Duodenal mucosa (tissue), 2 donors: ENCODE measurements at regions not wholly inside any gene's neighbourhood (a gene's known extent, or its start where the extent isn't known, plus 50 kb on each side); places are given as distances from the start of the nearest gene placed in this dataset.

Experiments used
- H3K27ac ChIP-seq: one replicate; pipeline ENCODE4 v1.7.0; 2013; ENCODE audit warnings: low read depth, low read length
- H3K27me3 ChIP-seq, 2 donors: one replicate each; pipeline ENCODE4 v1.7.0; 2013; ENCODE audit warnings: low read length in 2 of 2, control low read depth in 1 of 2; ENCODE audit not compliant: insufficient read depth in 2 of 2, control insufficient read depth in 1 of 2
- H3K36me3 ChIP-seq, 2 donors: one replicate each; pipeline ENCODE4 v1.7.0; 2013; ENCODE audit warnings: low read length in 2 of 2, control low read depth in 1 of 2; ENCODE audit not compliant: insufficient read depth in 2 of 2, control insufficient read depth in 1 of 2
- H3K4me1 ChIP-seq, 2 donors: one replicate each; pipeline ENCODE4 v1.7.0; 2013; ENCODE audit warnings: low read length in 2 of 2, control low read depth in 1 of 2; ENCODE audit not compliant: insufficient read depth in 2 of 2, control insufficient read depth in 1 of 2
- H3K4me3 ChIP-seq, 2 donors: one replicate each; pipeline ENCODE4 v1.7.0; 2013; ENCODE audit warnings: low read length in 2 of 2, low read depth in 1 of 2
- H3K9ac ChIP-seq, 2 donors: one replicate each; pipeline ENCODE4 v1.7.0; 2013; ENCODE audit warnings: low read length in 2 of 2, low read depth in 1 of 2
- H3K9me3 ChIP-seq, 2 donors: one replicate each; pipeline ENCODE4 v1.7.0; 2013; ENCODE audit warnings: low read length in 2 of 2, control low read depth in 1 of 2; ENCODE audit not compliant: control insufficient read depth in 1 of 2

- H3K9me3 ChIP-seq, result no peaks in the 10 kb centered on the region
- no peak overlapping the region for H3K9ac ChIP-seq
- H3K36me3 ChIP-seq, result no peaks in the 10 kb centered on the region
- no peaks in the 10 kb centered on the region for H3K27me3 ChIP-seq
- H3K4me1 ChIP-seq, result peaks cover 3 to 9% of the 10 kb centered on the region in 2 donors
- no peak overlapping the region for H3K4me3 ChIP-seq
- no peak overlapping the region for H3K27ac ChIP-seq
Measured at GRCh38 chr1:239870194-239870593, 221.5 kb upstream of the FMN2 start.

DNA sequence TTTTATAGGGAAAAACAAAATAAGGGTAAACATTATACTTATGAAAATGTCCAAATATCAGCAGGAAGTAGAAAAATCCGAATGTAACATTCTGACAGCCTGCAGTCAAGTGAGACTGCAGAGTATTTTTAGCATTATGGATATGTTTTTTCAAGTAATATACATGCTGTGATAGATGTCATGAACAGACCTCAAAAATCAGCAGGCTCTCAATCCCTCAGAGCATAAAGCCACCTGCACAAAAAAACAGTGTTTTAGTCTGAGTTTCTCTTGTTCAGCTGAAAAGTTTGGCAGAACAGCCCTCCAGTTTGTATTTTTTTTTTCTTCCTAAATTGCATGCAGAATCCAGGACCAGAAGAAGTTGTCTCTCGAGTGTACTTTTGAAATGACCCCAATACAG lies 219.1 kb upstream of the FMN2 start:
- H3K27me3 ChIP-seq, result no peaks in the 10 kb centered on the region
- H3K36me3 ChIP-seq, result no peaks in the 10 kb centered on the region
- no peaks in the 10 kb centered on the region for H3K9me3 ChIP-seq
- no peak overlapping the region for H3K4me3 ChIP-seq
- no peak overlapping the region for H3K9ac ChIP-seq
- H3K4me1 ChIP-seq, result peaks cover 3 to 9% of the 10 kb centered on the region in 2 donors
- no peak overlapping the region for H3K27ac ChIP-seq

GRCh38 chr1:239874831-239875230 lies 216.9 kb upstream of the FMN2 start:
- H3K9me3 ChIP-seq, result no peaks in the 10 kb centered on the region
- H3K4me3 ChIP-seq, result no peak overlapping the region
- H3K27ac ChIP-seq, result no peak overlapping the region
- no peak overlapping the region for H3K9ac ChIP-seq
- no peaks in the 10 kb centered on the region for H3K4me1 ChIP-seq
- no peaks in the 10 kb centered on the region for H3K27me3 ChIP-seq
- no peaks in the 10 kb centered on the region for H3K36me3 ChIP-seq

GRCh38 chr1:239879321-239880170 lies 212.1 kb upstream of the FMN2 start:
- H3K9me3 ChIP-seq, result no peaks in the 10 kb centered on the region
- no peaks in the 10 kb centered on the region for H3K4me1 ChIP-seq
- no peak overlapping the region for H3K27ac ChIP-seq

DNA sequence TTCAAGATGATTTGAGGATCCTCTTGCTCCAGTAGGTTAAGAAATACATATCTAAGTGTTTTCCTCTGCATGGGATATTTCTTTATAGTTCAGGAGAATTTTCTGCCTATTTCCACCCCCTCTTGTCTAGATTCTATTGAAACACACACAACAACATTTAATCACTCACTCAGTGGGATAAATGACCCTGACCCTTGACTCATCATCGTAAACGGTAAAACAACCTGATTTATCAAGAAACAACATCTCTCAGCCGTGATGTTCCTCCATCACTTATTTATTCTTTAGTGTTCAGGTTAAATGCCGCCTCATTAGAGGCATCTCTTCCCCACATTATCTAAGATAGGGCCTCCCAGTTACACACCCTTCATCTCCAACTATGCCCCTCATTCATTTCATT lies 208.7 kb upstream of the FMN2 start:
- no peaks in the 10 kb centered on the region for H3K9me3 ChIP-seq
- no peaks in the 10 kb centered on the region for H3K36me3 ChIP-seq
- no peaks in the 10 kb centered on the region for H3K27me3 ChIP-seq

More at GRCh38 chr1:239879321-239880170, 212.1 kb upstream of the FMN2 start:
- Histone ChIP-seq H3K27me3 (no peaks in the 10 kb centered on the region), H3K36me3 (no peaks in the 10 kb centered on the region), H3K9ac (no peak overlapping the region), H3K4me3 (no peak overlapping the region)

DNA sequence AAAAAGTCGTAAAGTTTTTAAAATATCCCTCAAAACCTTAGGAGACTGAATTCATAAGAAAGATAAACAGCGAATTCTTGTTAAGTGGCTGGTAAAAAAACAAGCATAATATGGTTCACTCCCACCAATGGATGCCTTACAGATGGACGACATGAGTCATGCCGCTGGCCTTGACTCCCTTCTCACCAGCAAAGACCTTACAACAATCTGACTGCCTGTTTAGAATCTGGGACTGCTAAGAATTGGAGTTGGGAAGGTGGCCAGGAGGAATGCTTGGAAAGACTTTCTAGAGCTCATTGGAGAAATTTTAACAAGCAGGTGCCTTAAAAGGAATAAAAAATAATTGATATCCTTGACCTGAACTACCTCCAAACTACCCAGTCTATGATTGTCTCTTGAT lies 206.9 kb upstream of the FMN2 start:
- no peak overlapping the region for H3K9ac ChIP-seq
- no peaks in the 10 kb centered on the region for H3K9me3 ChIP-seq
- H3K27me3 ChIP-seq, result no peaks in the 10 kb centered on the region
- no peak overlapping the region for H3K27ac ChIP-seq
- no peaks in the 10 kb centered on the region for H3K36me3 ChIP-seq
- no peak overlapping the region for H3K4me3 ChIP-seq
- no peaks in the 10 kb centered on the region for H3K4me1 ChIP-seq

More for the DNA sequence above, 208.7 kb upstream of the FMN2 start:
- no peak overlapping the region for H3K27ac ChIP-seq
- no peak overlapping the region for H3K9ac ChIP-seq
- H3K4me3 ChIP-seq, result no peak overlapping the region
- H3K4me1 ChIP-seq, result no peaks in the 10 kb centered on the region

GRCh38 chr1:239886266-239886665 lies 205.4 kb upstream of the FMN2 start:
- Histone ChIP-seq H3K36me3 (no peaks in the 10 kb centered on the region), H3K4me3 (no peak overlapping the region), H3K9me3 (no peaks in the 10 kb centered on the region), H3K4me1 (no peaks in the 10 kb centered on the region), H3K9ac (no peak overlapping the region), H3K27me3 (no peaks in the 10 kb centered on the region), H3K27ac (no peak overlapping the region)

- no peak overlapping the region for H3K27ac ChIP-seq
- no peak overlapping the region for H3K4me3 ChIP-seq
- no peaks in the 10 kb centered on the region for H3K36me3 ChIP-seq
- H3K27me3 ChIP-seq, result no peaks in the 10 kb centered on the region
- H3K9ac ChIP-seq, result no peak overlapping the region
- no peaks in the 10 kb centered on the region for H3K4me1 ChIP-seq
- H3K9me3 ChIP-seq, result no peaks in the 10 kb centered on the region
Measured at GRCh38 chr1:239888639-239889038, 203.0 kb upstream of the FMN2 start.

DNA sequence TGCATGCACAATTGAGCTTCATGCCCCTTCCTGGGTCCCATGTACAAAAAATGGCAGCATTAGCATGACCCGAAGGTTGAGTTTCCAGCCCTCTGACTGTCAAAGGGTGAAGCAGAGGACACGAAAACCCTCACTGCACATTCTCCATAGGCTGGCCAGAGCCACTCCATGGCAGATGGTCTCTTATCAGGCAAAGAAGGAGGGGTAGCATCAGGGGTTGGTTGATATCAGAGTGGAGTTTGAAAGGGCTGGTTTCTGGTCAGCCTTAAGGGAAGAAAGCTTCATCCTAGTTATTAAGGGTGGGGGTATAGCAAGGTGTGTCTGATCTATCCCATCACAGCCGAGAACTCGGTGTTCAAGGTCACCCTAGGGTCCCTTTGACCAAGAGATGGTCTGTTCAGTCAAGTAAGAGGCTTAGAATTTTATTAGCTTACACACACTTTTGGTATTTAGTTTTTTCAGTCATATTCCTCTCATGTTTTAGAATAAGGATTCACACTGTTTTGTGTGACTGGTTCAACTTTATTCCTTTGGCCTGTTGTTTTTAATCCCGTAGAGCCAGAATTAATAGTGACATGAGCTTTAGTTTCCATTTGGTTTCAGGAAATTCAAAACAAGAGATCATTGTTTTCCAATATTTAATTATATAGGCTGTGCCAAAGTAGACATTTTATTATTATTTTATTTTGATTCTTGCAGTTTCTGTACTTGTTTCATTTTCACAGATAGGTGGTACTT lies 199.9 kb upstream of the FMN2 start:
- H3K9ac ChIP-seq, result no peak overlapping the region
- no peak overlapping the region for H3K4me3 ChIP-seq
- no peaks in the 10 kb centered on the region for H3K9me3 ChIP-seq
- no peak overlapping the region for H3K27ac ChIP-seq
- H3K4me1 ChIP-seq, result no peaks in the 10 kb centered on the region
- H3K36me3 ChIP-seq, result no peaks in the 10 kb centered on the region
- H3K27me3 ChIP-seq, result no peaks in the 10 kb centered on the region

- Histone ChIP-seq H3K27ac (no peak overlapping the region), H3K9me3 (no peaks in the 10 kb centered on the region), H3K4me1 (no peaks in the 10 kb centered on the region), H3K9ac (no peak overlapping the region), H3K27me3 (no peaks in the 10 kb centered on the region), H3K36me3 (no peaks in the 10 kb centered on the region), H3K4me3 (no peak overlapping the region)
Measured at GRCh38 chr1:239892602-239893001, 199.1 kb upstream of the FMN2 start.
